HL-60 (cell line): ENCODE measurements at regions not wholly inside any gene's neighbourhood (a gene's known extent, or its start where the extent isn't known, plus 50 kb on each side); places are given as distances from the start of the nearest gene placed in this dataset.

Experiments used
- DNase-seq, 2 experiments: peaks; one replicate each; pipeline ENCODE4 v3.0.0-alpha.2; 2010 to 2020; ENCODE audit warnings: low read depth in 1 of 2, low spot score in 1 of 2
- H3K27ac ChIP-seq: fragments of 250-450 bp; sonication (Bioruptor Pico); replicated peaks from 2 replicates; pipeline ENCODE4 v1.5.1; 2020; ENCODE audit warnings: mild to moderate bottlenecking, moderate library complexity
- H3K27me3 ChIP-seq: fragments of 250-450 bp; sonication (Bioruptor Pico); 2 replicates; pipeline ENCODE4 v1.5.1; 2021; ENCODE audit warnings: mild to moderate bottlenecking, moderate library complexity; ENCODE audit not compliant: insufficient read depth, poor library complexity, severe bottlenecking
- H3K4me3 ChIP-seq: replicated peaks from 2 replicates; pipeline ENCODE4 v1.5.1; 2011; ENCODE audit warnings: mild to moderate bottlenecking, control low read depth, low read length; ENCODE audit not compliant: insufficient read depth
- CTCF ChIP-seq: IDR thresholded peaks from one replicate; pipeline ENCODE4 v1.5.1; 2011; ENCODE audit warnings: low read length, control low read depth, inconsistent platforms; ENCODE audit not compliant: insufficient read depth
- GABPA ChIP-seq: IDR thresholded peaks from 2 replicates; pipeline ENCODE4 v1.6.1; 2012; ENCODE audit warnings: low read depth
- POLR2AphosphoS5 ChIP-seq: IDR thresholded peaks from 2 replicates; pipeline ENCODE4 v1.6.1; 2012; ENCODE audit warnings: low read depth
- REST ChIP-seq: IDR thresholded peaks from 2 replicates; pipeline ENCODE4 v1.6.1; 2012; ENCODE audit warnings: low read depth; ENCODE audit not compliant: insufficient replicate concordance
- SPI1 ChIP-seq: IDR thresholded peaks from 2 replicates; pipeline ENCODE4 v1.6.1; 2012; ENCODE audit warnings: low read depth, mild to moderate bottlenecking, borderline replicate concordance

- H3K4me3 ChIP-seq: no peak overlapping the region
- peak in 1 of 2 experiments; percentile 1 for DNase-seq
- H3K27me3 ChIP-seq: no peaks in the 10 kb centered on the region
- no peak overlapping the region for H3K27ac ChIP-seq
- TF ChIP-seq REST (no peak), SPI1 (no peak), CTCF (peak; percentile 19), GABPA (no peak), POLR2AphosphoS5 (no peak)
Measured at GRCh38 chr14:66070542-66071319, 415.4 kb upstream of the CCDC196 start.

GRCh38 chr14:66072190-66073084 lies 413.7 kb upstream of the CCDC196 start:
- DNase-seq: no peak
- no peak overlapping the region for H3K27ac ChIP-seq
- H3K27me3 ChIP-seq: no peaks in the 10 kb centered on the region
- H3K4me3 ChIP-seq: no peak overlapping the region
- TF ChIP-seq REST (no peak), CTCF (no peak), GABPA (no peak), SPI1 (no peak), POLR2AphosphoS5 (no peak)

DNA sequence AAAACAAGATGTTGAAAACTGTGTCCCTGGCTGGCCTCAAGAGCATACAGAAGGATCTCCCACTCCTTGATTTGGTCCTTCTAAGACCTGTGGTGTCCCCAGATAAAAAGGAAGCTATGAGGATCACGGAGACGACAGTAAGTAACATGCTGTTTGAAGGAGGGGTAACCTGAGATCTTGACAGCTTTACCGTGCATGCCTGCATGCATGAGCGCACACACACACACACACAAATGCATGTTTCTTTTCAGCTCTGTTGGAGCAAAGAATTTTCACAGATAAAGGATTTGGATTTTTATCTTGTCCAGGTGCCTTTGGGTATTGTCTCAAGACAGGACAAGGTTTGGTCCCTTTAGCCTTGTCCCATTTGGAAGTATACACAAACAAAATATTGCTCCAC lies 411.6 kb upstream of the CCDC196 start:
- H3K4me3 ChIP-seq: no peak overlapping the region
- TF ChIP-seq GABPA (no peak), REST (no peak), POLR2AphosphoS5 (no peak), CTCF (no peak), SPI1 (no peak)
- DNase-seq: no peak
- H3K27ac ChIP-seq: no peak overlapping the region
- no peaks in the 10 kb centered on the region for H3K27me3 ChIP-seq
